Neural progenitor cell (in vitro differentiated cells): ENCODE measurements at regions not wholly inside any gene's neighbourhood (a gene's known extent, or its start where the extent isn't known, plus 50 kb on each side); places are given as distances from the start of the nearest gene placed in this dataset.

ENCODE experiments used
- DNase-seq: peaks from one replicate; pipeline ENCODE4 v3.0.0-alpha.2; 2016; ENCODE audit warnings: low spot score
- H2AFZ ChIP-seq: fragments of 200-600 bp; sonication (generic); replicated peaks from 2 replicates; pipeline ENCODE4 v1.6.1; 2016; ENCODE audit warnings: antibody characterized with exemption
- H3F3A ChIP-seq: fragments of 200-600 bp; sonication (generic); 2 replicates; pipeline ENCODE4 v1.6.1; 2016; ENCODE audit warnings: antibody characterized with exemption, low read depth
- H3K27ac ChIP-seq: fragments of 200-600 bp; sonication (generic); 2 replicates; pipeline ENCODE4 v1.5.1; 2016; ENCODE audit warnings: mild to moderate bottlenecking
- H3K27me3 ChIP-seq: fragments of 200-600 bp; sonication (generic); 2 replicates; pipeline ENCODE4 v1.6.1; 2016; ENCODE audit warnings: mild to moderate bottlenecking, moderate library complexity
- H3K36me3 ChIP-seq: fragments of 200-600 bp; sonication (generic); 2 replicates; pipeline ENCODE4 v1.5.1; 2016
- H3K4me1 ChIP-seq: fragments of 200-600 bp; sonication (generic); 2 replicates; pipeline ENCODE4 v1.6.1; 2016; ENCODE audit warnings: mixed run types
- H3K4me2 ChIP-seq: fragments of 200-600 bp; sonication (generic); 2 replicates; pipeline ENCODE4 v1.6.1; 2016
- H3K4me3 ChIP-seq: fragments of 200-600 bp; sonication (generic); 2 replicates; pipeline ENCODE4 v1.5.1; 2016
- H3K79me2 ChIP-seq: fragments of 200-600 bp; sonication (generic); 2 replicates; pipeline ENCODE4 v1.6.1; 2016; ENCODE audit warnings: low read depth
- H3K9ac ChIP-seq: fragments of 200-600 bp; sonication (generic); 2 replicates; pipeline ENCODE4 v1.6.1; 2016
- H3K9me3 ChIP-seq: fragments of 200-600 bp; sonication (generic); 2 replicates; pipeline ENCODE4 v1.5.1; 2016; ENCODE audit warnings: low read depth
- H4K20me1 ChIP-seq: fragments of 200-600 bp; sonication (generic); 2 replicates; pipeline ENCODE4 v1.6.1; 2016; ENCODE audit warnings: low read depth
- H3K27ac Mint-ChIP-seq: 3 replicates; pipeline ENCODE4 v1.8.0; 2021; ENCODE audit warnings: mixed read lengths
- H3K27me3 Mint-ChIP-seq: 2 replicates; pipeline ENCODE4 v1.8.0; 2022; ENCODE audit warnings: low read depth, mild to moderate bottlenecking, inconsistent platforms, moderate library complexity, mixed read lengths; ENCODE audit not compliant: insufficient read depth
- H3K36me3 Mint-ChIP-seq: 3 replicates; pipeline ENCODE4 v1.8.0; 2021; ENCODE audit warnings: mixed read lengths
- H3K4me1 Mint-ChIP-seq: 3 replicates; pipeline ENCODE4 v1.8.0; 2021; ENCODE audit warnings: mixed read lengths
- H3K4me3 Mint-ChIP-seq: 3 replicates; pipeline ENCODE4 v1.8.0; 2021; ENCODE audit warnings: mild to moderate bottlenecking, moderate library complexity, mixed read lengths
- H3K9me3 Mint-ChIP-seq: 3 replicates; pipeline ENCODE4 v1.8.0; 2020; ENCODE audit warnings: mixed read lengths
- EZH2 ChIP-seq: fragments of 200-600 bp; sonication (generic); IDR thresholded peaks from 2 replicates; pipeline ENCODE4 v1.6.1; 2017; ENCODE audit warnings: antibody characterized with exemption, mild to moderate bottlenecking, moderate library complexity
- EZH2phosphoT487 ChIP-seq: fragments of 200-600 bp; sonication (generic); IDR thresholded peaks from 2 replicates; pipeline ENCODE4 v1.6.1; 2017; ENCODE audit warnings: antibody characterized with exemption
- TF ChIP-seq, protein P1 (sequence below): fragments of 200-600 bp; sonication (generic); IDR thresholded peaks from 2 replicates; pipeline ENCODE4 v1.5.1; 2017; ENCODE audit warnings: antibody characterized with exemption, mild to moderate bottlenecking

GRCh38 chr3:148534089-148534988, 163.4 kb upstream of the AGTR1 start:
- H4K20me1 ChIP-seq: no peaks in the 10 kb centered on the region
- Mint-ChIP-seq H3K36me3 (no peaks in the 10 kb centered on the region), H3K9me3 (no peaks in the 10 kb centered on the region), H3K4me3 (no peak overlapping the region), H3K27me3 (peaks cover 2% of the 10 kb centered on the region), H3K27ac (no peak overlapping the region), H3K4me1 (no peaks in the 10 kb centered on the region)
- H3K27ac ChIP-seq: no peak overlapping the region
- no peaks in the 10 kb centered on the region for H3K4me1 ChIP-seq
- H3F3A ChIP-seq: no peaks in the 10 kb centered on the region
- H3K27me3 ChIP-seq: no peaks in the 10 kb centered on the region
- TF ChIP-seq EZH2phosphoT487: no peak
- TF ChIP-seq EZH2: no peak
- TF ChIP-seq, protein P1, sequence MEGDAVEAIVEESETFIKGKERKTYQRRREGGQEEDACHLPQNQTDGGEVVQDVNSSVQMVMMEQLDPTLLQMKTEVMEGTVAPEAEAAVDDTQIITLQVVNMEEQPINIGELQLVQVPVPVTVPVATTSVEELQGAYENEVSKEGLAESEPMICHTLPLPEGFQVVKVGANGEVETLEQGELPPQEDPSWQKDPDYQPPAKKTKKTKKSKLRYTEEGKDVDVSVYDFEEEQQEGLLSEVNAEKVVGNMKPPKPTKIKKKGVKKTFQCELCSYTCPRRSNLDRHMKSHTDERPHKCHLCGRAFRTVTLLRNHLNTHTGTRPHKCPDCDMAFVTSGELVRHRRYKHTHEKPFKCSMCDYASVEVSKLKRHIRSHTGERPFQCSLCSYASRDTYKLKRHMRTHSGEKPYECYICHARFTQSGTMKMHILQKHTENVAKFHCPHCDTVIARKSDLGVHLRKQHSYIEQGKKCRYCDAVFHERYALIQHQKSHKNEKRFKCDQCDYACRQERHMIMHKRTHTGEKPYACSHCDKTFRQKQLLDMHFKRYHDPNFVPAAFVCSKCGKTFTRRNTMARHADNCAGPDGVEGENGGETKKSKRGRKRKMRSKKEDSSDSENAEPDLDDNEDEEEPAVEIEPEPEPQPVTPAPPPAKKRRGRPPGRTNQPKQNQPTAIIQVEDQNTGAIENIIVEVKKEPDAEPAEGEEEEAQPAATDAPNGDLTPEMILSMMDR: no peak
- H3K4me2 ChIP-seq: no peak overlapping the region
- no peaks in the 10 kb centered on the region for H3K9me3 ChIP-seq
- no peak overlapping the region for H3K9ac ChIP-seq
- no peak for DNase-seq
- no peak overlapping the region for H2AFZ ChIP-seq
- no peaks in the 10 kb centered on the region for H3K79me2 ChIP-seq
- H3K4me3 ChIP-seq: no peak overlapping the region
- H3K36me3 ChIP-seq: no peaks in the 10 kb centered on the region

DNA sequence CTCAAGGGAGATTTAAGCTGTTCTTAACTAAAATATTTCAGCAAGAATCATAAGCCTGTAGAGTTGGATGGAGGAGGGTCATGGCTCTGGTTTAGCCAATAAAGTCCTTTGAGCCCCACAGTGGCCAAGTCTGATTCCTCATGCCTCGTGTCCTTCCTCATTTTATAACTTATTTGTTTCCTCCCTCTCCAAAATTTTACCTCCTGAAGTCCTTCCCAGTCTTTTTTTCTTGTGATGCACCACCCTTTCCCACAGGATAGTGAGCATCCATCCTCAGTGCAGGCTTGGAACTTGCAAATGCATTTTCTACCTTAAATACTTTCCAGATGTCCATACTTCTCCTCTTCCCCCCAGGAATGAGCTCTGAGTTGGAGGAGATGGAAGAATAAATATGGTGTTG, 162.7 kb upstream of the AGTR1 start:
- Histone ChIP-seq H3K27ac (no peak overlapping the region), H3K79me2 (no peaks in the 10 kb centered on the region), H3K36me3 (no peaks in the 10 kb centered on the region), H2AFZ (no peak overlapping the region), H3K4me1 (no peaks in the 10 kb centered on the region), H3K9me3 (no peaks in the 10 kb centered on the region), H3K4me3 (no peak overlapping the region), H3K4me2 (no peak overlapping the region), H3F3A (no peaks in the 10 kb centered on the region), H3K9ac (no peak overlapping the region), H3K27me3 (no peaks in the 10 kb centered on the region), H4K20me1 (no peaks in the 10 kb centered on the region)
- no peak for DNase-seq
- Mint-ChIP-seq H3K27me3 (peaks cover 2% of the 10 kb centered on the region), H3K36me3 (no peaks in the 10 kb centered on the region), H3K27ac (peak overlapping the region; percentile 48), H3K9me3 (no peaks in the 10 kb centered on the region), H3K4me1 (no peaks in the 10 kb centered on the region), H3K4me3 (no peak overlapping the region)
- TF ChIP-seq, protein P1: no peak
- TF ChIP-seq EZH2 (no peak), EZH2phosphoT487 (no peak)

DNA sequence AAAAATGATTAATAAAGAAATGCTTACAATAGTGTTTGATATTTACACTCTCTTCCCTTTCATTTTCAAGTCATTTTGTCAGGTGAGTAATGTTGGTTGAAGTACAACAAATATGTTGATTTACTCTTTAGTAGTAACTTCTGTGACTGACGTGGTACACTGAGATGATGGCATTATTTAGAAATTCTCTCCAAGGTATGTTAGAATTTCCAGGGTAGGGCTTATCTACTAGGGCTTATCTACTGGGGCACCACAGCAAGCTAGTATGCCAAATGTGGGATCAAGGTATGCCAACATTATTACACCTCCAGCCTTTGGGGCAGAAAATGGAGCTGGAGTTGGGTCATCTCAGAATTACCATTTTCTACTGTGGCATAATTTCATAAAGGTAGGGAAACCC, 157.4 kb upstream of the AGTR1 start:
- Histone ChIP-seq H3K27me3 (no peaks in the 10 kb centered on the region), H4K20me1 (no peaks in the 10 kb centered on the region), H3K27ac (no peak overlapping the region), H3K9me3 (no peaks in the 10 kb centered on the region), H3K79me2 (no peaks in the 10 kb centered on the region), H3K36me3 (no peaks in the 10 kb centered on the region), H3K4me2 (no peak overlapping the region), H3K4me1 (no peaks in the 10 kb centered on the region), H3K4me3 (no peak overlapping the region), H3F3A (no peaks in the 10 kb centered on the region), H2AFZ (no peak overlapping the region), H3K9ac (no peak overlapping the region)
- Mint-ChIP-seq H3K27ac (no peak overlapping the region), H3K4me1 (no peaks in the 10 kb centered on the region), H3K27me3 (no peaks in the 10 kb centered on the region), H3K9me3 (no peaks in the 10 kb centered on the region), H3K36me3 (no peaks in the 10 kb centered on the region), H3K4me3 (no peak overlapping the region)
- TF ChIP-seq EZH2: no peak
- no peak for TF ChIP-seq EZH2phosphoT487
- DNase-seq: no peak

GRCh38 chr3:148540851-148541250, 156.9 kb upstream of the AGTR1 start:
- Histone ChIP-seq H3K4me2 (no peak overlapping the region), H3K27ac (no peak overlapping the region), H2AFZ (no peak overlapping the region), H3F3A (no peaks in the 10 kb centered on the region), H3K9me3 (no peaks in the 10 kb centered on the region), H3K79me2 (no peaks in the 10 kb centered on the region), H4K20me1 (no peaks in the 10 kb centered on the region), H3K4me3 (no peak overlapping the region), H3K36me3 (no peaks in the 10 kb centered on the region), H3K4me1 (no peaks in the 10 kb centered on the region), H3K27me3 (no peaks in the 10 kb centered on the region), H3K9ac (no peak overlapping the region)
- Mint-ChIP-seq H3K36me3 (no peaks in the 10 kb centered on the region), H3K9me3 (no peaks in the 10 kb centered on the region), H3K27ac (no peak overlapping the region), H3K27me3 (no peaks in the 10 kb centered on the region), H3K4me3 (no peak overlapping the region), H3K4me1 (no peaks in the 10 kb centered on the region)
- DNase-seq: no peak
- TF ChIP-seq EZH2phosphoT487 (no peak), EZH2 (no peak)
- TF ChIP-seq, protein P1: no peak
